IPS-18a (cell line): ENCODE measurements at regions not wholly inside any gene's neighbourhood (a gene's known extent, or its start where the extent isn't known, plus 50 kb on each side); places are given as distances from the start of the nearest gene placed in this dataset.

ENCODE experiments used
- H3K27ac ChIP-seq: one replicate; pipeline ENCODE4 v1.5.1; 2013; ENCODE audit warnings: low read length
- H3K27me3 ChIP-seq: one replicate; pipeline ENCODE4 v1.6.1; 2013; ENCODE audit warnings: mild to moderate bottlenecking, low read length; ENCODE audit not compliant: control insufficient read depth, insufficient read depth
- H3K36me3 ChIP-seq: one replicate; pipeline ENCODE4 v1.6.1; 2013; ENCODE audit warnings: low read depth, low read length; ENCODE audit not compliant: control insufficient read depth
- H3K4me1 ChIP-seq: one replicate; pipeline ENCODE4 v1.6.1; 2013; ENCODE audit warnings: low read depth, low read length; ENCODE audit not compliant: control insufficient read depth
- H3K4me3 ChIP-seq: one replicate; pipeline ENCODE4 v1.5.1; 2013; ENCODE audit warnings: low read length
- H3K9ac ChIP-seq: one replicate; pipeline ENCODE4 v1.6.1; 2013; ENCODE audit warnings: mild to moderate bottlenecking, low read length, moderate library complexity
- H3K9me3 ChIP-seq: one replicate; pipeline ENCODE4 v1.6.1; 2013; ENCODE audit warnings: low read depth, low read length; ENCODE audit not compliant: control insufficient read depth

- H3K9ac ChIP-seq, result no peak overlapping the region
- no peaks in the 10 kb centered on the region for H3K9me3 ChIP-seq
- H3K36me3 ChIP-seq, result no peaks in the 10 kb centered on the region
- no peaks in the 10 kb centered on the region for H3K4me1 ChIP-seq
- no peak overlapping the region for H3K27ac ChIP-seq
- H3K4me3 ChIP-seq, result no peak overlapping the region
- H3K27me3 ChIP-seq, result no peaks in the 10 kb centered on the region
Measured at GRCh38 chr1:194342484-194343262, 1156.3 kb upstream of the B3GALT2 start.

- no peak overlapping the region for H3K9ac ChIP-seq
- no peaks in the 10 kb centered on the region for H3K4me1 ChIP-seq
- H3K9me3 ChIP-seq, result no peaks in the 10 kb centered on the region
- H3K36me3 ChIP-seq, result no peaks in the 10 kb centered on the region
- no peaks in the 10 kb centered on the region for H3K27me3 ChIP-seq
- H3K27ac ChIP-seq, result no peak overlapping the region
- H3K4me3 ChIP-seq, result no peak overlapping the region
Measured at GRCh38 chr1:194341587-194341986, 1155.2 kb upstream of the B3GALT2 start.

GRCh38 chr1:194339471-194339870, 1153.1 kb upstream of the B3GALT2 start:
- no peaks in the 10 kb centered on the region for H3K4me1 ChIP-seq
- no peaks in the 10 kb centered on the region for H3K9me3 ChIP-seq
- no peaks in the 10 kb centered on the region for H3K36me3 ChIP-seq
- no peak overlapping the region for H3K27ac ChIP-seq
- H3K9ac ChIP-seq, result no peak overlapping the region
- no peaks in the 10 kb centered on the region for H3K27me3 ChIP-seq
- no peak overlapping the region for H3K4me3 ChIP-seq

- Histone ChIP-seq H3K9ac (no peak overlapping the region), H3K4me3 (no peak overlapping the region), H3K9me3 (no peaks in the 10 kb centered on the region), H3K4me1 (no peaks in the 10 kb centered on the region), H3K27ac (no peak overlapping the region), H3K36me3 (no peaks in the 10 kb centered on the region), H3K27me3 (no peaks in the 10 kb centered on the region)
Measured at GRCh38 chr1:194338241-194338948, 1152.0 kb upstream of the B3GALT2 start.

GRCh38 chr1:194333240-194333639, 1146.8 kb upstream of the B3GALT2 start:
- H3K27ac ChIP-seq, result no peak overlapping the region
- H3K9ac ChIP-seq, result no peak overlapping the region
- no peaks in the 10 kb centered on the region for H3K4me1 ChIP-seq
- no peaks in the 10 kb centered on the region for H3K36me3 ChIP-seq
- no peak overlapping the region for H3K4me3 ChIP-seq
- no peaks in the 10 kb centered on the region for H3K27me3 ChIP-seq
- no peaks in the 10 kb centered on the region for H3K9me3 ChIP-seq

- Histone ChIP-seq H3K36me3 (no peaks in the 10 kb centered on the region), H3K27me3 (no peaks in the 10 kb centered on the region), H3K4me3 (no peak overlapping the region), H3K9ac (no peak overlapping the region), H3K27ac (no peak overlapping the region), H3K9me3 (no peaks in the 10 kb centered on the region), H3K4me1 (no peaks in the 10 kb centered on the region)
Measured at GRCh38 chr1:194331758-194332157, 1145.3 kb upstream of the B3GALT2 start.

- H3K36me3 ChIP-seq, result no peaks in the 10 kb centered on the region
- no peaks in the 10 kb centered on the region for H3K4me1 ChIP-seq
- H3K9ac ChIP-seq, result no peak overlapping the region
- H3K27me3 ChIP-seq, result no peaks in the 10 kb centered on the region
- H3K27ac ChIP-seq, result no peak overlapping the region
- no peak overlapping the region for H3K4me3 ChIP-seq
- no peaks in the 10 kb centered on the region for H3K9me3 ChIP-seq
Measured at GRCh38 chr1:194322751-194323150, 1136.3 kb upstream of the B3GALT2 start.

GRCh38 chr1:194318790-194319280, 1132.4 kb upstream of the B3GALT2 start:
- no peak overlapping the region for H3K4me3 ChIP-seq
- no peak overlapping the region for H3K27ac ChIP-seq

GRCh38 chr1:194309697-194310096, 1123.3 kb upstream of the B3GALT2 start:
- no peak overlapping the region for H3K9ac ChIP-seq
- H3K4me3 ChIP-seq, result no peak overlapping the region
- no peaks in the 10 kb centered on the region for H3K36me3 ChIP-seq
- H3K27ac ChIP-seq, result no peak overlapping the region
- H3K9me3 ChIP-seq, result no peaks in the 10 kb centered on the region
- H3K27me3 ChIP-seq, result no peaks in the 10 kb centered on the region
- H3K4me1 ChIP-seq, result no peaks in the 10 kb centered on the region

More at GRCh38 chr1:194318790-194319280, 1132.4 kb upstream of the B3GALT2 start:
- no peaks in the 10 kb centered on the region for H3K36me3 ChIP-seq
- no peak overlapping the region for H3K9ac ChIP-seq
- no peaks in the 10 kb centered on the region for H3K9me3 ChIP-seq
- H3K27me3 ChIP-seq, result no peaks in the 10 kb centered on the region
- no peaks in the 10 kb centered on the region for H3K4me1 ChIP-seq

- Histone ChIP-seq H3K4me3 (no peak overlapping the region), H3K4me1 (no peaks in the 10 kb centered on the region), H3K27me3 (no peaks in the 10 kb centered on the region), H3K27ac (no peak overlapping the region), H3K9ac (no peak overlapping the region), H3K9me3 (no peaks in the 10 kb centered on the region), H3K36me3 (no peaks in the 10 kb centered on the region)
Measured at GRCh38 chr1:194309269-194309668, 1122.9 kb upstream of the B3GALT2 start.

- H3K27me3 ChIP-seq, result no peaks in the 10 kb centered on the region
- H3K27ac ChIP-seq, result no peak overlapping the region
- no peaks in the 10 kb centered on the region for H3K36me3 ChIP-seq
- no peaks in the 10 kb centered on the region for H3K4me1 ChIP-seq
- no peak overlapping the region for H3K4me3 ChIP-seq
- H3K9ac ChIP-seq, result no peak overlapping the region
- H3K9me3 ChIP-seq, result no peaks in the 10 kb centered on the region
Measured at GRCh38 chr1:194300776-194301175, 1114.4 kb upstream of the B3GALT2 start.
